ENCODE measurements at regions not wholly inside any gene's neighbourhood (a gene's known extent, or its start where the extent isn't known, plus 50 kb on each side); places are given as distances from the start of the nearest gene placed in this dataset.

- DNase-seq (ENCODE audit: low spot score): no peak
- Histone ChIP-seq H3K36me3 (ENCODE audit: control insufficient read depth in 4 of 4, insufficient read depth in 3 of 4, low read depth in 1 of 4, low read length in 3 of 4) (no peaks in the 10 kb centered on the region), H3K9ac (ENCODE audit: low read depth in 1 of 2, low read length in 2 of 2) (no peak overlapping the region), H3K27ac (ENCODE audit: low read depth in 1 of 2, low read length in 2 of 2) (no peak overlapping the region), H3K4me3 (ENCODE audit: low read depth in 1 of 3, low read length in 3 of 3) (no peak overlapping the region), H3K27me3 (ENCODE audit: control insufficient read depth in 4 of 4, insufficient read depth in 4 of 4, low read length in 3 of 4) (no peaks in the 10 kb centered on the region), H3K4me1 (ENCODE audit: control insufficient read depth in 4 of 4, insufficient read depth in 4 of 4, low read length in 3 of 4) (no peaks in the 10 kb centered on the region), H3K9me3 (ENCODE audit: control insufficient read depth in 4 of 4, low read length in 3 of 4) (no peaks in the 10 kb centered on the region)
- WGBS: 88% methylated on average over 3 of the region's 3 CpGs
- no peak for TF ChIP-seq RAD21 (IDR thresholded peaks at IDR 0.05)
- no peak for TF ChIP-seq ATF3 (IDR thresholded peaks at IDR 0.05)
- no peak for TF ChIP-seq HNF4A (conservative IDR thresholded peaks at IDR 0.05)
- no peak for TF ChIP-seq FOXA2 (IDR thresholded peaks at IDR 0.05)
- no peak for TF ChIP-seq YY1 (IDR thresholded peaks at IDR 0.05)
- no peak for TF ChIP-seq CTCF (IDR thresholded peaks at IDR 0.05; ENCODE audit: low read depth, low read length, missing input control)
- TF ChIP-seq SP1 (IDR thresholded peaks at IDR 0.05): no peak
- no peak for TF ChIP-seq NR2F2 (IDR thresholded peaks at IDR 0.05)
- TF ChIP-seq TAF1 (conservative IDR thresholded peaks at IDR 0.05): no peak
- no peak for TF ChIP-seq JUND (IDR thresholded peaks at IDR 0.05)
- no peak for TF ChIP-seq GABPA (IDR thresholded peaks at IDR 0.05 in 1 of 2, conservative IDR thresholded peaks at IDR 0.05 in 1 of 2)
- TF ChIP-seq MAX (IDR thresholded peaks at IDR 0.05): no peak
- no peak for TF ChIP-seq ZBTB33 (IDR thresholded peaks at IDR 0.05)
- no peak for TF ChIP-seq EGR1 (IDR thresholded peaks at IDR 0.05; ENCODE audit: low read depth in 2 of 2)
- TF ChIP-seq REST (IDR thresholded peaks at IDR 0.05): no peak
- TF ChIP-seq HNF4G (IDR thresholded peaks at IDR 0.05): no peak
- TF ChIP-seq RXRA (IDR thresholded peaks at IDR 0.05): no peak
Measured at GRCh38 chr15:47461652-47462141, 255.6 kb upstream of the SEMA6D start.
